ENCODE measurements at regions not wholly inside any gene's neighbourhood (a gene's known extent, or its start where the extent isn't known, plus 50 kb on each side); places are given as distances from the start of the nearest gene placed in this dataset.

DNA sequence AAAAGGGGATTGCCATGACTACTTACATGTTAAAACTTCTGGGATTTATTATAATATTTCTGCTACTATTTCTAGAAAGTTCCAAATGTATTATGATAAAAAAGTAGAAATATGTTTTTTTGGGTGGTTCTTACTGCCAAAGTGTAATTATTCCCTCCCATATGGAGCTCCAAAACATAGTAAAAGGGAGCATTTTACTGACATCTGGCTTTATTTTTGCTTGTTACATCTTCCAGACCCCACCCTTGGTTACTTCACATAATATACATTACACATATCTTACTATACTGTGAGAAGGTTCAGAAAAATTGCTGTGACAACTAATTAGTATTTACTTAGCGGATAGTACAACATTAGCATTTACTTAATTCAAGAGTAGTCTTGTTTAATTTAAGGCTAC, 205.1 kb upstream of the TLL1 start:
- no peak for DNase-seq (ENCODE audit: low read depth)

DNA sequence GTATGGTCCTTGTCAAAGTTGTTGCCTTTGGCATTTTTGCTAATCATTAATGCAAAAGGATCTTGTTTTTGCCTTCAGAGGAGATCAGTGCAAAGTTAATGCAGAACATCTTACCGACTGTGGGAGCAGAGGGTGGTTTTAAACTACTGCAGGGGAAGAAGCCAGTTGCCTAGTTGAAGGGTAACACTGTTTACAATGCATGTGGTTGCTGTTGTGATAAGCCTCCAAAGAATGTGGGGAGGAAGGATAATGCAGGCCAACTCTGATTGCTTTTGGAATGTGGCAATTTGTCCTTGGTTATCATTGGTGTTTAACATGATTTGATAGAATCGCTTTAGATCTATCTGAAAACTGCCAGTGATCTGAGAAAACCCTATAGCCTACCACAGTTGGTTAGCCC, 204.3 kb upstream of the TLL1 start:
- peak; percentile 7 for DNase-seq (ENCODE audit: low read depth)

DNA sequence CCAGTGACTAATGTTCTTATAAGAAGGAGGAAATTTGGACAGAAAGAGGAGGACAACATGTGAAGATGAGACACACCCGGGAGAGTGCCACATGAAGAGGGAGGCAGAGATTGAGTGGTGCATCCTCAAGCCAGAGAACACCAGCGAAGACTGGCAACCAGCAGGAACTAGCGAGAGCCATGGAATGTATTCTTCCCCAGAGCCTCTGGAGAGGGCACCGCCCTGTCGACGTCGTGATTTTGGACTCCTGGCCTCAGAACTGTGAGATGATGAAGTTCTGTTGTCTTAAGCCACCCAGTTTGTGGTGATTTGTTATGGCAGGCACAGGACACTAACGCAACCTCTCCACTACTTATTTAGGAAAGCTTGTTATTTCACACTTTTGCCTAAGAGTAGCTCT, 196.0 kb upstream of the TLL1 start:
- no peak for DNase-seq (ENCODE audit: low read depth)

DNA sequence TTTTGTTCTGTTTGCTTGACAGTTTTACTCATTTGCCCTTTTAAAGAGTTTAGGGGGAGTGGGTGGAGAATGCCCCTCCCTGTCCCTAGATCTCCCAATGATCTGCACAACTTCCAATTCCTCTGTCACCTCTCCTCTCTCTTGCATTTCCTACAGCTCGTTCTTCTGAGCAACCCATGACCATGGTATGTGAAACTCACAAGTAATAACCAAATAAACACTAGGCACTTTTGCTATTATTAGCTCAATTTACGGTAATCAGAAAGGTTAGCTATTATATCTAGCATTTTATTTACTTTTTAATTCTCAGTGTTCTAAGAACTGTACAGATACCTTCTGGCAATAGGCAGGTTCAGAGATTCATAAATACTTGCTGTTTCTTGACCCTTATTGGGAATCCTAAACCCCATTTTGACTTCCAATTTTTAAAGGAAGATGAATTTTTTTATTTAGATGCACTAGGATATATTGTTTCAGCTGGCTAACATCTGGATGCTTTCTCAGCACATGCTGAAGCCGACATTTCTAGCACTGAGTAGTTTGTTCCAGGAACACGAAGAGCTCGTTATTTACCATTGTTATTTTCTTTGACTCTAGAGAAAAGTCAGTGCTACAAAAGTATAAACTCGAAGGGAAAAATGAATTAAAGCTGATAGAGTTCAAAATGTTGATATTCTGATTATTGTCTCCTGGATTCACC, 194.7 kb upstream of the TLL1 start:
- no peak for DNase-seq (ENCODE audit: low read depth)

DNA sequence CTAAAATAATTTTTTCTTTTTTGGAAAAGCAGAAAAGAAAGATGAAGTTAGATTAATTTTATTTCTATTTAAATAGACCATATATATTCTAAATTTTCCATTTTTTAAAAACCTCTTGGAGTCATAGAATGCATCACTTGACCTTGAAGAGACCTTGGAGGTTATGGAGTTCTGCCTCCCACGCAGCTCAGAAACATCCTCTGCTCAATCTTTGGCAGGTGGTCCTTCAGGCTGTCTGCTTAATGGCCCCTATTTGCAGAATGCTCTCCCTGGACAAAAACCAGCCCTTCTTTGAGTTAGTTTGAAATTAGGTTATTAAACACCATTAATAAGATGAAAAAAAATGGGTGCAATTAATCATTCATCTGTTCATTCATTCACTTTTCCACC, 194.1 kb upstream of the TLL1 start:
- DNase-seq (ENCODE audit: low read depth): no peak

GRCh38 chr4:165680821-165681220, 192.2 kb upstream of the TLL1 start:
- DNase-seq (ENCODE audit: low read depth): no peak

- no peak for DNase-seq (ENCODE audit: low read depth)
These were observed 190.4 kb upstream of the TLL1 start for GRCh38 chr4:165682611-165683010.

GRCh38 chr4:165684177-165684805, 188.7 kb upstream of the TLL1 start:
- DNase-seq (ENCODE audit: low read depth): peak; percentile 71

DNA sequence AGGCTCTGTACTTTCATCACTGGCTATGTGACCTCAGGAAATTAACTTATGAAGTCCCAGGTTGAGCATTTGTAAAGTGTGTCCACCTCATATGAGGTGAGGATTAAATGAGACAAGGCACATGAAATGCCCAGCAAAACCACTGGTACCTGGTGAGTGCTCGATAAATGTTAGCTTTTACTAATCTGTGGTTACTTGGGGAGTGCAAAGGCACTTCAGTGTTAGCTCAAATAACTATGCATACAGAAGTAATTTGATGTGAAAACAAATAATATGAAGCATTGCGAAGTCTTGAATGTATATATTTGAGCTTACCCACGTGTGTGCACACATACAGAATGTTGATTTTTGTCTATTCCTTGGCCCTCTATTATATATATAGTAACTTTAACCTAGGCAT, 186.3 kb upstream of the TLL1 start:
- no peak for DNase-seq (ENCODE audit: low read depth)

DNA sequence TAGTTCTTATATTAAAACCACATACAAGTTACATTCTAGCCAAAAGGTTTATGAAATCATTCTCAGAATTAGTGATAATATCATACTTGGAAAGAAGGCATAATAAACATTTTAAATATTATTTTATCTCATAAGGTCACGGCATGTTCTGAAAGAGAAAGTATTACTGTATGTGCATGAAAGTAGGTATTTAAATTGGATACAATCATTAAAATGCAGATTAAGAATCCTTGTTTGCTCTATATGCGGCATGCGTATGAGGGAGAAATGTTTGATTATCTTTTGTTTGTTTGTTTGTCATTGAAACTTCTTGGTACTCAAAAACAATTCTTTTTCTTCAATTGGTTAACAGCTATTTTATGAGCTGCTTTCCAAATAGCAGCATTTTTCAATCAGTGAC, 183.9 kb upstream of the TLL1 start:
- DNase-seq (ENCODE audit: low read depth): no peak

GRCh38 chr4:165692082-165692481, 181.0 kb upstream of the TLL1 start:
- no peak for DNase-seq (ENCODE audit: low read depth)

DNA sequence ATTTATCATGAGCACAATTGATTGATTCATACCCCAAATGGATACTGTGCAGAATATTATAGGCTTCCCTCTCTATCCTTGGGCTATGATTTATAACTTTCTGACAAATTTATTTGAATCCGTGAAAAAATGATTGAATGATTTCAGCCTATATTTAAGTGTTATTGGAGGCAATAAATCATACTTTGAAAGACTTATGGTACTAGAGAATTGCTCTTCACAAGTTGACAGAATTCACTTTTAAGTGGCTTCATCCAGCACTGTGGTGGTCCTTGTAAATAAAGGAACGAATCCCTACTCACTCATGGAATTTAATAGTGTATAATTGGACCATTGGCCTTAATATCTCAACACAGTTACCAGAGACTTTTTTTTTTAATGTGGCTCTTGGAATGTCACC, 174.8 kb upstream of the TLL1 start:
- DNase-seq (ENCODE audit: low read depth): no peak

- DNase-seq (ENCODE audit: low read depth): no peak
These were observed 174.0 kb upstream of the TLL1 start for GRCh38 chr4:165699055-165699454.

- no peak for DNase-seq (ENCODE audit: low read depth)
These were observed 172.2 kb upstream of the TLL1 start for GRCh38 chr4:165700855-165701254.

DNA sequence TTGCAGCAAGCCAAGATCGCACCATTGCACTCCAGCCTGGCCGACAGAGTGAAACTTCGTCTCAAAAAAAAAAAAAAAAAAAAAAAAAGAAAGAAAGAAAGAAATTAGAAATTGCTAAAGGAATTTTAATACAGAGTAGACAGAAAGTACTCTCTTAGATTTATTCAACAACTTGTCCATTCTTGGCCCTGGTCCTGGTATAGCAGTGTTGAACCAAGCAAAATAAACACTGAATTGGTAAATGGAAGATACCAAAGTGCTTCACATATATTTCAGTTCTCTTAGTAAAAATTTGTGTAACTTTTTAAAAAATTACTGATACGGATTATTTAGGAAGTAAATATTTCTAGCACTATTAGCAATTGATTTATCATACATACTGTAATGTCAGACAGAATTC, 165.9 kb upstream of the TLL1 start:
- no peak for DNase-seq (ENCODE audit: low read depth)

DNA sequence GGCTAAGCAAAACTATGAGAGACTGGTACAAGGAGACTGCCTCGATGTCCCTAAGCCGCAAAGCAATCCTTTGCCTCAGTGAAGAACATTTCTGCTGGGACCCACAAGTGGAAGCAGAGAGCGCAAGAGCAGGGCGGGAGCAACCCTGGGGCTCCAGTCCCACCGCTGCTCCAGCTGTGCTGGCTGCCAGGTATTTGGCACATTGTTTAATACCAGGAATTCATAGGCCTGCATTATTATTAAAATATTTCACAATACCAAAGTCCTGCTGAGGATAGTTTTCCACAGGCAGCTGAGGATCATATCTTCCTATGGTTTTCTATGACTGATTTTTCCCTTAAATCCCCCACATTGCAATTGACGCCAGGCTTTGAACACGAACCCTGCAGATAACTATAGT, 163.5 kb upstream of the TLL1 start:
- DNase-seq (ENCODE audit: low read depth): no peak

DNA sequence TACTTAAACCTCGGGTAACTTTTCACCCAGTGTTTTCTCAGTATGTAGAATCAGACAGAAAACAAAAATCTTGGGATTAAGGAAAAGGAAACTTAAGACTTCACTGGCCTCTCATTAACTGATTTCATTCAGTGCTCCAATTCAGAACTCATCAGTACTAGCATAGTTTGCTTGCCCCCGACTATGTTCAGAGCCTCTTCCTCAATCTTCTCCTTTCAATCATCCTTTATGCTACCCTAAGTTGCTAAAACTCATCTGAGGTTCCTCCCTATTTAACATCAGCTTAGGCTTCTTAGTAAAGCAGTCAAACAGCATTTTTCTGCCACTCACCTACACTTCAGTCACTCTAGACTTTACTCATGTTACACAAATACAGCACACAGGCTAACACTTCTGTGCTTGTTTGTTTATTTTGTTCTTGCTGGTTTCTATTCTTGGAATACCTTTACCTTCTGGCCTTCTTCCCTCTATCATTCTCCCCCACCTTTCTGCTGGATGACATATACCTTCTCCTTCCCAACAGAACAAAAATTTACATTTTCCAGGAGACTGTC, 163.0 kb upstream of the TLL1 start:
- no peak for DNase-seq (ENCODE audit: low read depth)

DNA sequence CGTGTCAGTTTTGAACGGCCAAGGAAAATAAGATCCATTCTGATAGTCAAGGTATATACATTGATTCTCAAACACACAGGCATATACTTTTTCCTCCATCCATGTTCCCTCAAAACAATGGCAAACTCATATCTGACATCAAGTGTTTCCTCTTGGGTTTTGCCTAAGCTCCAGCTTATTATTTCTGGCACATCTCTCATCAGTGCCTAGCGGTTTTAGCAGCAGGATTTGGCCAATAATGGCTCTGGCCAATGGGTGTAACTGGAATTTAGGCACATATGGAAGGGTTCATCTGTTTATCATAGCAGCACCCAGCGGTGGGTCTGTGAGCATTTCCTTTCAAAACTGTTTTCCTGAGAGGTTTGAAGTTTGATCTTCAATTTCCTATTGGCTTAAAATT, 161.6 kb upstream of the TLL1 start:
- no peak for DNase-seq (ENCODE audit: low read depth)

GRCh38 chr4:165711912-165712311, 161.1 kb upstream of the TLL1 start:
- no peak for DNase-seq (ENCODE audit: low read depth)

- no peak for DNase-seq (ENCODE audit: low read depth)
These were observed 158.4 kb upstream of the TLL1 start for GRCh38 chr4:165714650-165715049.

DNA sequence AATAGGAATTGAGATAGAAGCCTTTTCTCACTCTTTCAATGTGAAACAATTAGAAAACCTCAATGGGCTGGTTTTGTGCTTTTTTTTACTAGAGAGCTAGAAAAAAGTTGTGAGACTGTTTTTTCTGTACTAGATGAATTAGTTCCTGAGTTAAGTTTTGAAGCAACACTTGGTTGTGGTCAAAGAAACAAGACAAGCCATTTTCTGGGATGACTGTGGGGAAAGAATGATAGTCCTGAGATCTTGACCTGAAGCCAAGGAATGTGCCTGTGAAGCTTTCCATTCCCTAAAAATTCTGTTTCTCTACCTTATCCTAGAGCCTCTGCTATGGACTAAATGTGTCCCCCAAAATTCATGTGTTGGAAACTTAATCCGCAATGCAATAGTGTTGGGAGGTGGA, 157.8 kb upstream of the TLL1 start:
- DNase-seq (ENCODE audit: low read depth): no peak

GRCh38 chr4:165715989-165716388, 157.0 kb upstream of the TLL1 start:
- DNase-seq (ENCODE audit: low read depth): peak; percentile 6

DNA sequence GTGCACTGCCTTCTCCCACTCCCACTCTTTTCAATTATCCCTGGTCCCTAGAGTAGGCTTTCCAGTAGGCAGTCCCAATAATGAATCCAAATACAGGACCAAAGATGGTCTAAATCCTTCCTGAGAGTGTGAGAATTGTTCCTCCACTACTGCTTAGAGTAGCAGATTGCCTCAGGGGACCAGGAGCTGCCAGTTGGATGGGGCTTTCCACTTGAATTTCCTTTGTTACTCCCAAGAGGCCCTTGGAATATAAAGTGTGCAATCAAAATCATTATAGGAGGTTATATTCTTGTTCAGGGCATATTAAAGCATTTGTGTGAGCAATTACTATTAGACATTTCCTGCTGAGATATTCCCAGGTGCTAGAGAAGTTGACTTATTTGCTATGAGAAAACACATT, 156.6 kb upstream of the TLL1 start:
- no peak for DNase-seq (ENCODE audit: low read depth)

DNA sequence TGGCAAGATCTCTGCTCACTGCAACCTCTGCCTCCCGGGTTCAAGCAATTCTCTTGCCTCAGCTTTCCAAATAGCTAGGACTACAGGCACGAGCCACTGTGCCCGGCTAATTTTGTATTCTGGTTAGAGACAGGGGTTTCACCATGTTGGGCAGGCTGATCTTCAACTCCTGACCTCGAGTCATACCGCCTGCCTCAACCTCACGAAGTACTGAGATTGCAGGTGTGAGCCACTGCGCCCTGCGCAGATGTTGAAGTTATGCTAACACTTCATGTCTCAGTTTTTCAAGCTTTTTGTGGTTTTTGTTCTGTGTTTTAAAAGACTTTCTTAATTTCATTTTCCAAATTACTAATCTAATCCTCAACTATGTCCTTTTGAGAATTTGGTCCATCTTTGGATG, 154.4 kb upstream of the TLL1 start:
- no peak for DNase-seq (ENCODE audit: low read depth)

Data from LHCN-M2 (cell line).